ENCODE measurements at regions not wholly inside any gene's neighbourhood (a gene's known extent, or its start where the extent isn't known, plus 50 kb on each side); places are given as distances from the start of the nearest gene placed in this dataset.

GRCh38 chr3:67875858-67876257, 221.4 kb upstream of the SUCLG2 start:
- no peak for DNase-seq (ENCODE audit: low read depth)

GRCh38 chr3:67875338-67875737, 220.9 kb upstream of the SUCLG2 start:
- peak; percentile 53 for DNase-seq (ENCODE audit: low read depth)

- DNase-seq (ENCODE audit: low read depth), result no peak
These were observed 216.1 kb upstream of the SUCLG2 start for GRCh38 chr3:67870477-67870876.

- no peak for DNase-seq (ENCODE audit: low read depth)
These were observed 212.2 kb upstream of the SUCLG2 start for GRCh38 chr3:67866571-67866970.

- no peak for DNase-seq (ENCODE audit: low read depth)
These were observed 210.3 kb upstream of the SUCLG2 start for GRCh38 chr3:67864587-67865183.

GRCh38 chr3:67863869-67864268, 209.5 kb upstream of the SUCLG2 start:
- DNase-seq (ENCODE audit: low read depth), result no peak

GRCh38 chr3:67860429-67860828, 206.0 kb upstream of the SUCLG2 start:
- DNase-seq (ENCODE audit: low read depth), result no peak

GRCh38 chr3:67858492-67858891, 204.1 kb upstream of the SUCLG2 start:
- no peak for DNase-seq (ENCODE audit: low read depth)

- DNase-seq (ENCODE audit: low read depth), result no peak
These were observed 202.3 kb upstream of the SUCLG2 start for GRCh38 chr3:67856718-67857117.

- no peak for DNase-seq (ENCODE audit: low read depth)
These were observed 200.3 kb upstream of the SUCLG2 start for GRCh38 chr3:67854663-67855062.

- DNase-seq (ENCODE audit: low read depth), result no peak
These were observed 199.1 kb upstream of the SUCLG2 start for GRCh38 chr3:67853520-67853919.

- DNase-seq (ENCODE audit: low read depth), result no peak
These were observed 193.9 kb upstream of the SUCLG2 start for GRCh38 chr3:67848299-67848698.

- DNase-seq (ENCODE audit: low read depth), result peak; percentile 26
These were observed 191.8 kb upstream of the SUCLG2 start for GRCh38 chr3:67846166-67846565.

GRCh38 chr3:67832817-67833216, 178.4 kb upstream of the SUCLG2 start:
- DNase-seq (ENCODE audit: low read depth), result no peak

GRCh38 chr3:67831262-67831661, 176.8 kb upstream of the SUCLG2 start:
- no peak for DNase-seq (ENCODE audit: low read depth)

GRCh38 chr3:67828486-67829010, 174.1 kb upstream of the SUCLG2 start:
- DNase-seq (ENCODE audit: low read depth), result no peak

GRCh38 chr3:67821135-67821534, 166.7 kb upstream of the SUCLG2 start:
- DNase-seq (ENCODE audit: low read depth), result no peak

GRCh38 chr3:67819447-67819846, 165.0 kb upstream of the SUCLG2 start:
- no peak for DNase-seq (ENCODE audit: low read depth)

GRCh38 chr3:67809370-67809935, 155.0 kb upstream of the SUCLG2 start:
- no peak for DNase-seq (ENCODE audit: low read depth)

- DNase-seq (ENCODE audit: low read depth), result no peak
These were observed 154.5 kb upstream of the SUCLG2 start for GRCh38 chr3:67808906-67809305.

GRCh38 chr3:67804578-67804977, 150.2 kb upstream of the SUCLG2 start:
- DNase-seq (ENCODE audit: low read depth), result no peak

- no peak for DNase-seq (ENCODE audit: low read depth)
These were observed 149.7 kb upstream of the SUCLG2 start for GRCh38 chr3:67804089-67804488.

GRCh38 chr3:67798412-67798811, 144.0 kb upstream of the SUCLG2 start:
- no peak for DNase-seq (ENCODE audit: low read depth)

- no peak for DNase-seq (ENCODE audit: low read depth)
These were observed 137.2 kb upstream of the SUCLG2 start for GRCh38 chr3:67791620-67792019.
